Loucy (cell line): ENCODE measurements at regions not wholly inside any gene's neighbourhood (a gene's known extent, or its start where the extent isn't known, plus 50 kb on each side); places are given as distances from the start of the nearest gene placed in this dataset.

ENCODE experiments used
- H2AFZ ChIP-seq: fragments of 200-600 bp; sonication (generic); 2 replicates; pipeline ENCODE4 v1.6.0; 2016; ENCODE audit warnings: antibody characterized with exemption, mild to moderate bottlenecking, low read length, moderate library complexity
- H3F3A ChIP-seq: fragments of 200-600 bp; 2 replicates; pipeline ENCODE4 v1.6.0; 2016; ENCODE audit warnings: antibody characterized with exemption, low read depth, mild to moderate bottlenecking
- H3K27me3 ChIP-seq: fragments of 200-600 bp; sonication (generic); 2 replicates; pipeline ENCODE4 v1.6.1; 2014; ENCODE audit warnings: low read length, mild to moderate bottlenecking; ENCODE audit not compliant: insufficient read depth, poor library complexity, severe bottlenecking
- H3K36me3 ChIP-seq: fragments of 200-600 bp; sonication (generic); 2 replicates; pipeline ENCODE4 v1.6.1; 2016; ENCODE audit warnings: low read length; ENCODE audit not compliant: insufficient read depth
- H3K4me1 ChIP-seq: fragments of 200-600 bp; sonication (generic); 2 replicates; pipeline ENCODE4 v1.5.1; 2014; ENCODE audit warnings: low read length, mild to moderate bottlenecking; ENCODE audit not compliant: insufficient read depth, poor library complexity, severe bottlenecking
- H3K4me2 ChIP-seq: fragments of 200-600 bp; sonication (generic); 2 replicates; pipeline ENCODE4 v1.6.0; 2014; ENCODE audit warnings: antibody characterized with exemption, low read length, low read depth, mild to moderate bottlenecking; ENCODE audit not compliant: poor library complexity, severe bottlenecking
- H3K4me3 ChIP-seq: fragments of 200-600 bp; sonication (generic); 2 replicates; pipeline ENCODE4 v1.5.1; 2014; ENCODE audit warnings: low read length, mild to moderate bottlenecking, mixed read lengths; ENCODE audit not compliant: poor library complexity, severe bottlenecking
- H3K79me2 ChIP-seq: fragments of 200-600 bp; sonication (generic); 2 replicates; pipeline ENCODE4 v1.6.1; 2014; ENCODE audit warnings: low read length; ENCODE audit not compliant: insufficient read depth
- H3K9ac ChIP-seq: fragments of 200-600 bp; sonication (generic); 2 replicates; pipeline ENCODE4 v1.6.0; 2014; ENCODE audit warnings: mild to moderate bottlenecking, low read depth, low read length, moderate library complexity; ENCODE audit not compliant: poor library complexity, severe bottlenecking
- H3K9me2 ChIP-seq: fragments of 200-600 bp; sonication (generic); replicated peaks from 2 replicates; pipeline ENCODE4 v1.6.1; 2016; ENCODE audit warnings: low read depth, low read length, mixed read lengths
- H3K9me3 ChIP-seq: fragments of 200-600 bp; sonication (generic); 2 replicates; pipeline ENCODE4 v1.6.1; 2014; ENCODE audit warnings: mild to moderate bottlenecking, antibody characterized with exemption, low read length, low read depth; ENCODE audit not compliant: insufficient read depth
- H4K20me1 ChIP-seq: fragments of 200-600 bp; sonication (generic); 2 replicates; pipeline ENCODE4 v1.6.0; 2014; ENCODE audit warnings: antibody characterized with exemption, low read length, mild to moderate bottlenecking; ENCODE audit not compliant: insufficient read depth, poor library complexity, severe bottlenecking
- CTCF ChIP-seq: fragments of 200-600 bp; sonication (generic); conservative IDR thresholded peaks from 2 replicates; pipeline ENCODE4 v1.5.1; 2014; ENCODE audit warnings: mild to moderate bottlenecking, antibody characterized with exemption, low read length
- EZH2phosphoT487 ChIP-seq: fragments of 200-600 bp; IDR thresholded peaks from 2 replicates; pipeline ENCODE4 v1.6.1; 2018; ENCODE audit warnings: antibody characterized with exemption, mild to moderate bottlenecking, moderate library complexity, borderline replicate concordance

GRCh38 chr6:133715270-133715669 is 173.6 kb upstream of the TCF21 start:
- no peak overlapping the region for H3K4me2 ChIP-seq
- TF ChIP-seq EZH2phosphoT487 (no peak), CTCF (no peak)
- H3K9ac ChIP-seq, result no peak overlapping the region
- no peaks in the 10 kb centered on the region for H4K20me1 ChIP-seq
- H3K27me3 ChIP-seq, result peaks cover 11% of the 10 kb centered on the region
- H3K4me1 ChIP-seq, result no peaks in the 10 kb centered on the region
- H2AFZ ChIP-seq, result no peak overlapping the region
- H3K4me3 ChIP-seq, result no peak overlapping the region
- no peaks in the 10 kb centered on the region for H3K9me3 ChIP-seq
- no peaks in the 10 kb centered on the region for H3K79me2 ChIP-seq
- H3K36me3 ChIP-seq, result no peaks in the 10 kb centered on the region
- no peaks in the 10 kb centered on the region for H3K9me2 ChIP-seq
- no peaks in the 10 kb centered on the region for H3F3A ChIP-seq

- Histone ChIP-seq H3K36me3 (no peaks in the 10 kb centered on the region), H2AFZ (no peak overlapping the region), H3K79me2 (no peaks in the 10 kb centered on the region), H3K4me3 (no peak overlapping the region), H3K27me3 (peaks cover 3% of the 10 kb centered on the region), H3K9me3 (no peaks in the 10 kb centered on the region), H3K9me2 (no peaks in the 10 kb centered on the region), H4K20me1 (no peaks in the 10 kb centered on the region), H3F3A (no peaks in the 10 kb centered on the region), H3K9ac (no peak overlapping the region), H3K4me2 (no peak overlapping the region), H3K4me1 (no peaks in the 10 kb centered on the region)
- no peak for TF ChIP-seq EZH2phosphoT487
- no peak for TF ChIP-seq CTCF
These were observed 164.2 kb upstream of the TCF21 start for GRCh38 chr6:133724726-133725125.

- Histone ChIP-seq H3F3A (no peaks in the 10 kb centered on the region), H3K4me1 (no peaks in the 10 kb centered on the region), H3K36me3 (no peaks in the 10 kb centered on the region), H3K4me3 (no peak overlapping the region), H3K9ac (no peak overlapping the region), H3K4me2 (no peak overlapping the region), H4K20me1 (no peaks in the 10 kb centered on the region), H2AFZ (no peak overlapping the region), H3K79me2 (no peaks in the 10 kb centered on the region), H3K9me2 (no peaks in the 10 kb centered on the region), H3K27me3 (no peaks in the 10 kb centered on the region), H3K9me3 (no peaks in the 10 kb centered on the region)
- TF ChIP-seq EZH2phosphoT487 (no peak), CTCF (no peak)
These were observed 162.7 kb upstream of the TCF21 start for GRCh38 chr6:133726188-133726587.
